OCI-LY1 (cell line): ENCODE measurements at regions not wholly inside any gene's neighbourhood (a gene's known extent, or its start where the extent isn't known, plus 50 kb on each side); places are given as distances from the start of the nearest gene placed in this dataset.
"Not testable (repeated sequence)": the region's sequence is repeated elsewhere in the genome, so short reads cannot be mapped to it uniquely, and the experiment has no call there.

Experiments used
- H2AFZ ChIP-seq: fragments of 200-600 bp; sonication (generic), shearing (Covaris generic); 2 replicates; pipeline ENCODE4 v1.6.0; 2014; ENCODE audit warnings: antibody characterized with exemption, mild to moderate bottlenecking, low read length
- H3F3A ChIP-seq: fragments of 200-600 bp; sonication (generic), shearing (Covaris generic); 2 replicates; pipeline ENCODE4 v1.6.0; 2014; ENCODE audit warnings: mild to moderate bottlenecking, antibody characterized with exemption, low read length, moderate library complexity; ENCODE audit not compliant: insufficient read depth
- H3K27ac ChIP-seq: fragments of 200-600 bp; sonication (generic); 2 replicates; pipeline ENCODE4 v1.5.1; 2014; ENCODE audit warnings: low read length, mixed run types, mild to moderate bottlenecking, low read depth; ENCODE audit not compliant: poor library complexity, severe bottlenecking
- H3K27me3 ChIP-seq: fragments of 200-600 bp; sonication (generic); 2 replicates; pipeline ENCODE4 v1.6.0; 2014; ENCODE audit warnings: antibody characterized with exemption, mild to moderate bottlenecking, low read length, moderate library complexity; ENCODE audit not compliant: insufficient read depth
- H3K36me3 ChIP-seq: fragments of 200-600 bp; sonication (generic); 2 replicates; pipeline ENCODE4 v1.6.1; 2014; ENCODE audit warnings: mild to moderate bottlenecking, antibody characterized with exemption, low read length, moderate library complexity, mixed read lengths; ENCODE audit not compliant: insufficient read depth
- H3K4me1 ChIP-seq: fragments of 200-600 bp; sonication (generic); 2 replicates; pipeline ENCODE4 v1.5.1; 2014; ENCODE audit warnings: mild to moderate bottlenecking, low read length, moderate library complexity; ENCODE audit not compliant: insufficient read depth, severe bottlenecking
- H3K4me2 ChIP-seq: fragments of 200-600 bp; sonication (generic), shearing (Covaris generic); 2 replicates; pipeline ENCODE4 v1.6.1; 2014; ENCODE audit warnings: low read length
- H3K4me3 ChIP-seq: fragments of 200-600 bp; sonication (generic); 2 replicates; pipeline ENCODE4 v1.5.1; 2014; ENCODE audit warnings: low read length, low read depth, mild to moderate bottlenecking, mixed read lengths; ENCODE audit not compliant: poor library complexity, severe bottlenecking
- H3K79me2 ChIP-seq: fragments of 200-600 bp; shearing (Covaris generic); 2 replicates; pipeline ENCODE4 v1.6.1; 2016; ENCODE audit warnings: mixed run types, low read length, mixed read lengths; ENCODE audit not compliant: insufficient read depth
- H3K9ac ChIP-seq: fragments of 200-600 bp; sonication (generic), shearing (Covaris generic); 2 replicates; pipeline ENCODE4 v1.6.1; 2014; ENCODE audit warnings: mild to moderate bottlenecking, low read length, mixed read lengths
- H3K9me2 ChIP-seq: fragments of 200-600 bp; sonication (generic), shearing (Covaris generic); 2 replicates; pipeline ENCODE4 v1.6.1; 2014; ENCODE audit warnings: low read depth, mild to moderate bottlenecking, low read length, mixed read lengths
- H3K9me3 ChIP-seq: fragments of 200-600 bp; shearing (Covaris generic); 2 replicates; pipeline ENCODE4 v1.6.1; 2014; ENCODE audit warnings: low read length, mixed read lengths
- H4K20me1 ChIP-seq: fragments of 200-600 bp; sonication (generic), shearing (Covaris generic); 2 replicates; pipeline ENCODE4 v1.6.0; 2016; ENCODE audit warnings: mild to moderate bottlenecking, low read length; ENCODE audit not compliant: insufficient read depth
- CTCF ChIP-seq: fragments of 200-600 bp; sonication (generic), shearing (Covaris generic); IDR thresholded peaks from 2 replicates; pipeline ENCODE4 v1.5.1; 2017; ENCODE audit warnings: mild to moderate bottlenecking, antibody characterized with exemption, low read length, moderate library complexity, mixed read lengths
- EZH2 ChIP-seq: fragments of 200-600 bp; sonication (generic), shearing (Covaris generic); IDR thresholded peaks from 2 replicates; pipeline ENCODE4 v1.8.0; 2017; ENCODE audit warnings: borderline replicate concordance, mixed run types, mild to moderate bottlenecking, antibody characterized with exemption, low read length, moderate library complexity, mixed read lengths

- no peaks in the 10 kb centered on the region for H3K9me2 ChIP-seq
- H2AFZ ChIP-seq, result no peak overlapping the region
- no peak overlapping the region for H3K4me2 ChIP-seq
These were observed 516.8 kb upstream of the ADGRL3 start for GRCh38 chr4:60683357-60683756.

GRCh38 chr4:60683973-60684372 lies 516.2 kb upstream of the ADGRL3 start:
- H3K79me2 ChIP-seq, result no peaks in the 10 kb centered on the region
- no peaks in the 10 kb centered on the region for H3K27me3 ChIP-seq
- H3K9ac ChIP-seq, result no peak overlapping the region
- no peaks in the 10 kb centered on the region for H3K4me1 ChIP-seq
- no peaks in the 10 kb centered on the region for H3K9me2 ChIP-seq
- H3K4me2 ChIP-seq, result no peak overlapping the region
- TF ChIP-seq CTCF (no peak), EZH2 (no peak)
- no peaks in the 10 kb centered on the region for H3K9me3 ChIP-seq
- no peak overlapping the region for H3K27ac ChIP-seq
- H2AFZ ChIP-seq, result no peak overlapping the region
- no peaks in the 10 kb centered on the region for H4K20me1 ChIP-seq
- no peaks in the 10 kb centered on the region for H3F3A ChIP-seq
- no peak overlapping the region for H3K4me3 ChIP-seq
- H3K36me3 ChIP-seq, result no peaks in the 10 kb centered on the region

More at GRCh38 chr4:60683357-60683756, 516.8 kb upstream of the ADGRL3 start:
- H3K4me1 ChIP-seq, result no peaks in the 10 kb centered on the region
- no peaks in the 10 kb centered on the region for H4K20me1 ChIP-seq
- H3K27ac ChIP-seq, result no peak overlapping the region
- H3K9me3 ChIP-seq, result no peaks in the 10 kb centered on the region
- no peak overlapping the region for H3K4me3 ChIP-seq
- no peaks in the 10 kb centered on the region for H3K36me3 ChIP-seq
- H3K79me2 ChIP-seq, result no peaks in the 10 kb centered on the region
- H3F3A ChIP-seq, result no peaks in the 10 kb centered on the region
- H3K9ac ChIP-seq, result no peak overlapping the region
- no peaks in the 10 kb centered on the region for H3K27me3 ChIP-seq
- TF ChIP-seq EZH2 (no peak), CTCF (no peak)

GRCh38 chr4:60696062-60696461 lies 504.1 kb upstream of the ADGRL3 start:
- H3F3A ChIP-seq, H2AFZ ChIP-seq, H4K20me1 ChIP-seq, H3K4me3 ChIP-seq, H3K36me3 ChIP-seq, H3K4me2 ChIP-seq, H3K27me3 ChIP-seq, H3K9me2 ChIP-seq, H3K9ac ChIP-seq, H3K27ac ChIP-seq, H3K4me1 ChIP-seq, H3K9me3 ChIP-seq, H3K79me2 ChIP-seq: not testable (repeated sequence)

- Histone ChIP-seq H3K4me3 (no peak overlapping the region), H3K9ac (no peak overlapping the region), H3K4me2 (no peak overlapping the region), H3K4me1 (no peaks in the 10 kb centered on the region), H3K9me2 (no peaks in the 10 kb centered on the region; the same call in 1 of the 2 replicates), H3K9me3 (no peaks in the 10 kb centered on the region), H3K36me3 (no peaks in the 10 kb centered on the region), H3K27me3 (no peaks in the 10 kb centered on the region), H2AFZ (no peak overlapping the region), H3F3A (no peaks in the 10 kb centered on the region), H3K27ac (no peak overlapping the region), H4K20me1 (no peaks in the 10 kb centered on the region), H3K79me2 (no peaks in the 10 kb centered on the region)
- TF ChIP-seq CTCF (no peak), EZH2 (no peak)
These were observed 491.1 kb upstream of the ADGRL3 start for GRCh38 chr4:60709061-60709460.
